WTC11 (cell line): ENCODE measurements at regions not wholly inside any gene's neighbourhood (a gene's known extent, or its start where the extent isn't known, plus 50 kb on each side); places are given as distances from the start of the nearest gene placed in this dataset.

ENCODE experiments used
- ATAC-seq: fragments of 200-7000 bp; cut with Tn5 transposase; 2 replicates; pipeline ENCODE4 v1.10.0; 2021; ENCODE audit warnings: mild to moderate bottlenecking, moderate library complexity
- CTCF ChIA-PET: fragments of 300-600 bp; sonication (Branson Sonifier 250); formaldehyde crosslinking; loops from one replicate; lab custom pipeline; 2021; ENCODE audit warnings: antibody characterized with exemption; lab: Charles Lee
- POLR2A ChIA-PET: fragments of 350-600 bp; sonication (Branson Sonifier 250); formaldehyde crosslinking; loops from one replicate; lab custom pipeline; 2021; ENCODE audit warnings: antibody characterized with exemption; lab: Charles Lee
- DNase-seq: peaks from one replicate; pipeline ENCODE4 v3.0.0; 2021; ENCODE audit warnings: low spot score
- H3K27ac Mint-ChIP-seq: 2 replicates; pipeline ENCODE4 v1.8.0; 2021; ENCODE audit warnings: mixed read lengths
- H3K27me3 Mint-ChIP-seq: 2 replicates; pipeline ENCODE4 v1.8.0; 2021; ENCODE audit warnings: low read depth, mild to moderate bottlenecking, moderate library complexity, mixed read lengths
- H3K36me3 Mint-ChIP-seq: 2 replicates; pipeline ENCODE4 v1.8.0; 2021; ENCODE audit warnings: mixed read lengths
- H3K4me1 Mint-ChIP-seq: 2 replicates; pipeline ENCODE4 v1.8.0; 2022; ENCODE audit warnings: mixed read lengths
- H3K4me3 Mint-ChIP-seq: 2 replicates; pipeline ENCODE4 v1.8.0; 2021; ENCODE audit warnings: mild to moderate bottlenecking, moderate library complexity, mixed read lengths
- H3K9me3 Mint-ChIP-seq: 2 replicates; pipeline ENCODE4 v1.8.0; 2021; ENCODE audit warnings: mixed read lengths
- CREM ChIP-seq: sonication (generic); formaldehyde crosslinking; IDR thresholded peaks from 2 replicates; pipeline ENCODE4 v1.8.1; 2022; ENCODE audit warnings: mild to moderate bottlenecking, missing genetic modification reagents, moderate library complexity
- E2F4 ChIP-seq: sonication (generic); formaldehyde crosslinking; IDR thresholded peaks from 2 replicates; pipeline ENCODE4 v1.8.1; 2022; ENCODE audit warnings: low read depth, mild to moderate bottlenecking, moderate library complexity, missing genetic modification reagents, borderline replicate concordance
- ELF4 ChIP-seq: sonication (generic); formaldehyde crosslinking; IDR thresholded peaks from 2 replicates; pipeline ENCODE4 v1.8.1; 2022; ENCODE audit warnings: low read depth, mild to moderate bottlenecking, moderate library complexity, missing genetic modification reagents
- ERG ChIP-seq: fragments of 250-450 bp; sonication (Bioruptor Pico); IDR thresholded peaks from 2 replicates; pipeline ENCODE4 v1.8.0; 2021; ENCODE audit warnings: mild to moderate bottlenecking
- FOXP1 ChIP-seq: sonication (generic); formaldehyde crosslinking; IDR thresholded peaks from 2 replicates; pipeline ENCODE4 v1.8.0; 2022; ENCODE audit warnings: missing genetic modification reagents, mild to moderate bottlenecking, moderate library complexity, borderline replicate concordance
- IRF2 ChIP-seq: sonication (generic); formaldehyde crosslinking; IDR thresholded peaks from 2 replicates; pipeline ENCODE4 v1.8.0; 2022; ENCODE audit warnings: low read depth, missing genetic modification reagents, borderline replicate concordance
- JUN ChIP-seq: sonication (generic); formaldehyde crosslinking; IDR thresholded peaks from 2 replicates; pipeline ENCODE4 v1.8.0; 2023; ENCODE audit warnings: mild to moderate bottlenecking, missing genetic modification reagents
- MYBL2 ChIP-seq: sonication (generic); formaldehyde crosslinking; IDR thresholded peaks from 2 replicates; pipeline ENCODE4 v1.8.1; 2023; ENCODE audit warnings: mild to moderate bottlenecking, moderate library complexity, missing genetic modification reagents
- NFATC4 ChIP-seq: fragments of 250-450 bp; sonication (Bioruptor Pico); IDR thresholded peaks from 2 replicates; pipeline ENCODE4 v1.9.0; 2021; ENCODE audit warnings: mild to moderate bottlenecking
- PREB ChIP-seq: sonication (generic); formaldehyde crosslinking; IDR thresholded peaks from 2 replicates; pipeline ENCODE4 v1.8.1; 2022; ENCODE audit warnings: mild to moderate bottlenecking, missing genetic modification reagents, moderate library complexity, borderline replicate concordance
- RELA ChIP-seq: sonication (generic); formaldehyde crosslinking; IDR thresholded peaks from 2 replicates; pipeline ENCODE4 v1.8.1; 2022; ENCODE audit warnings: missing genetic modification reagents, mild to moderate bottlenecking, borderline replicate concordance
- SOX15 ChIP-seq: fragments of 250-450 bp; sonication (Bioruptor Pico); IDR thresholded peaks from 2 replicates; pipeline ENCODE4 v1.9.0; 2021; ENCODE audit warnings: mild to moderate bottlenecking
- USF1 ChIP-seq: sonication (generic); formaldehyde crosslinking; IDR thresholded peaks from 2 replicates; pipeline ENCODE4 v1.8.0; 2022; ENCODE audit warnings: mild to moderate bottlenecking, missing genetic modification reagents
- ZBTB43 ChIP-seq: sonication (generic); formaldehyde crosslinking; IDR thresholded peaks from 2 replicates; pipeline ENCODE4 v1.8.1; 2023; ENCODE audit warnings: mild to moderate bottlenecking, missing genetic modification reagents
- ZNF219 ChIP-seq: sonication (generic); formaldehyde crosslinking; IDR thresholded peaks from 2 replicates; pipeline ENCODE4 v1.8.0; 2023; ENCODE audit warnings: missing genetic modification reagents, mild to moderate bottlenecking, borderline replicate concordance
- ZNF232 ChIP-seq: sonication (generic); formaldehyde crosslinking; IDR thresholded peaks from 2 replicates; pipeline ENCODE4 v1.8.0; 2022; ENCODE audit warnings: mild to moderate bottlenecking, missing genetic modification reagents
- ZNF416 ChIP-seq: fragments of 250-450 bp; sonication (Bioruptor Pico); IDR thresholded peaks from 2 replicates; pipeline ENCODE4 v1.9.0; 2021; ENCODE audit warnings: mild to moderate bottlenecking, inconsistent platforms
- ZNF671 ChIP-seq: fragments of 250-450 bp; sonication (Bioruptor Pico); IDR thresholded peaks from 2 replicates; pipeline ENCODE4 v1.8.0; 2021; ENCODE audit warnings: mild to moderate bottlenecking

- TF ChIP-seq ZNF671, result no peak
Measured at GRCh38 chr7:48755061-48755555, 169.2 kb upstream of the CDC14C start (continued).

- CTCF ChIA-PET, result no interaction called here
- peaks cover 30% of the 10 kb centered on the region for H3K9me3 Mint-ChIP-seq
- POLR2A ChIA-PET, result no interaction called here
- no peak overlapping the region for H3K4me3 Mint-ChIP-seq
- peaks cover 6% of the 10 kb centered on the region; the same call in 1 of the 2 replicates for H3K4me1 Mint-ChIP-seq
- H3K27ac Mint-ChIP-seq, result no peak overlapping the region
- ATAC-seq (no peak), DNase-seq (no peak)
- TF ChIP-seq IRF2, result no peak
- no peak for TF ChIP-seq USF1 (CRISPR knock-in tag)
- TF ChIP-seq E2F4 (CRISPR knock-in tag), result no peak
- TF ChIP-seq SOX15 (CRISPR knock-in tag), result no peak
- TF ChIP-seq FOXP1 (CRISPR knock-in tag), result no peak
- TF ChIP-seq ZNF219 (CRISPR knock-in tag), result no peak
- no peak for TF ChIP-seq ZNF416
- no peak for TF ChIP-seq PREB
- no peak for TF ChIP-seq JUN (CRISPR knock-in tag)
- TF ChIP-seq ZNF232 (CRISPR knock-in tag), result no peak
- TF ChIP-seq ELF4 (CRISPR knock-in tag), result no peak
- no peak for TF ChIP-seq CREM (CRISPR knock-in tag)
- TF ChIP-seq RELA (CRISPR knock-in tag), result no peak
- TF ChIP-seq MYBL2 (CRISPR knock-in tag), result no peak
- TF ChIP-seq ZBTB43 (CRISPR knock-in tag), result no peak
- TF ChIP-seq NFATC4 (CRISPR knock-in tag), result no peak
- TF ChIP-seq ERG (CRISPR knock-in tag), result no peak
- TF ChIP-seq, all 79 proteins: peak for 0
- H3K27me3 Mint-ChIP-seq, result no peaks in the 10 kb centered on the region
- H3K36me3 Mint-ChIP-seq, result peaks cover 2% of the 10 kb centered on the region; the same call in 1 of the 2 replicates
Measured at GRCh38 chr7:48759431-48760080, 164.8 kb upstream of the CDC14C start.
